Lower leg skin (tissue), 4 donors: ENCODE measurements at regions not wholly inside any gene's neighbourhood (a gene's known extent, or its start where the extent isn't known, plus 50 kb on each side); places are given as distances from the start of the nearest gene placed in this dataset.

Experiments used
- DNase-seq, 2 donors: peaks; one replicate each; pipeline ENCODE4 v3.0.0-alpha.2; 2019; ENCODE audit warnings: low spot score in 2 of 2
- H3K4me3 ChIP-seq: fragments of 200-600 bp; sonication (generic); 2 replicates; pipeline ENCODE4 v1.5.1; 2017; ENCODE audit warnings: mild to moderate bottlenecking, low read depth; ENCODE audit not compliant: poor library complexity, severe bottlenecking
- POLR2A ChIP-seq, 2 donors: fragments of 450-650 bp; IDR thresholded peaks; one replicate each; pipeline ENCODE4 v1.6.1; 2016 to 2017; ENCODE audit warnings: antibody characterized with exemption in 2 of 2, mild to moderate bottlenecking in 1 of 2, moderate library complexity in 1 of 2
- WGBS, 2 donors: methylation state at CpG; one replicate each; pipeline ENCODE4 v1.1.5; 2018; 5-methylcytosine and 5-hydroxymethylcytosine counted together
- intact Hi-C: fragments of 100-400 bp; cut with DNase I; formaldehyde crosslinking; loops from one replicate; pipeline ENCODE4 v1.15.0; 2023; ENCODE audit warnings: low total_unique reads
- TF ChIP-seq, protein P1 (sequence below), 3 donors: fragments of 450-650 bp; IDR thresholded peaks; one replicate each; pipeline ENCODE4 v1.5.1; 2016; ENCODE audit warnings: antibody characterized with exemption in 3 of 3, mild to moderate bottlenecking in 3 of 3, moderate library complexity in 2 of 3

DNA sequence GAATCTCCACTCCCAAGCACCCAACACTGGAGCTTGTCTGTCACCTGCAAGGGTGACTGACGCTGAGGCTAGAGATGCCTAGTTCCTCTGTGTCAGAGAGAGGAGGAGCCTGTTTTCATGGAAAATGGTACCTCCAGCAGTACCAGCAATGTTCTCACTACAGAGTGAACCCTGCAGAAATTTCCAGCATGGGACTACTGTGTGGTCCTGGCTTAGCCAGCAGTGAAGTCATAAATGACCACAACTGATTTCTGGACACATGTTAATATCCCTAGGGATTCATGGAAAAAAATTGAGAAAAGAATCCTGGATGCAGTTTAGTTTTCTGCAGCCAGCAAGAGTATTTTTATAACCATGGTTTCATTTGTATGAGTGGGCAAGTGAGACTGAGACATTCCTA is 468.1 kb downstream of the CD83 start:
- 55 to 87% methylated on average over 1 of the region's 1 CpG for WGBS, 2 donors
- no peak overlapping the region for H3K4me3 ChIP-seq
- intact Hi-C loops = loop anchor here (10.0 kb wide), 1 partner anchor 1559 kb away; no protein-coding TSS in a partner anchor
- DNase-seq = no peak
- TF ChIP-seq, protein P1, sequence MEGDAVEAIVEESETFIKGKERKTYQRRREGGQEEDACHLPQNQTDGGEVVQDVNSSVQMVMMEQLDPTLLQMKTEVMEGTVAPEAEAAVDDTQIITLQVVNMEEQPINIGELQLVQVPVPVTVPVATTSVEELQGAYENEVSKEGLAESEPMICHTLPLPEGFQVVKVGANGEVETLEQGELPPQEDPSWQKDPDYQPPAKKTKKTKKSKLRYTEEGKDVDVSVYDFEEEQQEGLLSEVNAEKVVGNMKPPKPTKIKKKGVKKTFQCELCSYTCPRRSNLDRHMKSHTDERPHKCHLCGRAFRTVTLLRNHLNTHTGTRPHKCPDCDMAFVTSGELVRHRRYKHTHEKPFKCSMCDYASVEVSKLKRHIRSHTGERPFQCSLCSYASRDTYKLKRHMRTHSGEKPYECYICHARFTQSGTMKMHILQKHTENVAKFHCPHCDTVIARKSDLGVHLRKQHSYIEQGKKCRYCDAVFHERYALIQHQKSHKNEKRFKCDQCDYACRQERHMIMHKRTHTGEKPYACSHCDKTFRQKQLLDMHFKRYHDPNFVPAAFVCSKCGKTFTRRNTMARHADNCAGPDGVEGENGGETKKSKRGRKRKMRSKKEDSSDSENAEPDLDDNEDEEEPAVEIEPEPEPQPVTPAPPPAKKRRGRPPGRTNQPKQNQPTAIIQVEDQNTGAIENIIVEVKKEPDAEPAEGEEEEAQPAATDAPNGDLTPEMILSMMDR (IDR thresholded peaks at IDR 0.05) = no peak
- TF ChIP-seq POLR2A (IDR thresholded peaks at IDR 0.05) = no peak

DNA sequence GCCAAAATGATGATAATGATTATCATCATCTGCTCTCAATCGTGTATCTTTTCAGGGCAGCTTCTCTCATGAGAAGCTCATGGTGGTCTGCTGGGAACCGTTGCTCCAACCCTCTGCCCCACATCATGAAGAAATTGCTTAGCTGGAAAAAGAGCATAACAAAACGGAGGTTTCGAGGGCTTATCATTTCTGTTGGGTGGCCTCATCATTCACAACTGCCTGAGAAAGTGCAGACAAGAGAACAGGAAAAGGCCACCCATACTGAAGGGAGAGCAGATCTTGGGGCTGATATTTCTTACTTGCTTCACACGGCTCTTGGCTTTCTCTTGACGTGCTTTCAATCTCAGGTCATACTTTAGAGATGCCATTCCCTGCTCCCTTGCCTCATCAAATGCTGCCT is 471.6 kb downstream of the CD83 start:
- intact Hi-C loops = loop anchor here (10.0 kb wide), 1 partner anchor 1556 kb away; no protein-coding TSS in a partner anchor
- DNase-seq = no peak
- H3K4me3 ChIP-seq = no peak overlapping the region
- TF ChIP-seq, protein P1 (IDR thresholded peaks at IDR 0.05) = no peak
- no peak for TF ChIP-seq POLR2A (IDR thresholded peaks at IDR 0.05)
- 69 to 76% methylated on average over 6 of the region's 6 CpGs for WGBS, 2 donors

DNA sequence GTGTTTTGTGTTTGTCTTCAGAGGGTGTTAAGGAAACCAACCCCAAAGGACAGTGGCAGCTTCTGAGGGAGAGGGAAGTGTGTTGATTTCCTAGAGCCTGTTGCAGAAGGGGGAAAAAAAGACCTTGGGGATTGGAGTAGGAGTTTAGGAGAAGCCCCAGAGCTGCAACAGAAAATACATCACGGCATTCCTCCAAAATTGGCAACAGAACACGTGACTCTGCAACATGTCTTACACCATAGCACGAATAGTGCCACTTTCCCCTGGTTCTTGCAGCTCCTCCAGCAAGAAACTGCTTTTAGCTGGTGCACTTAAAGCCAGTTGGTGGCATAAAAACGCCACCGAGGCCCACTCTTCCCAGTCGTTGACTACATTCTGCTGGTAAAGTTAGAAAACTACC is 473.0 kb downstream of the CD83 start:
- 69% methylated on average over 6 of the region's 6 CpGs for WGBS, 2 donors
- H3K4me3 ChIP-seq = no peak overlapping the region
- no peak for TF ChIP-seq POLR2A (IDR thresholded peaks at IDR 0.05)
- TF ChIP-seq, protein P1 (IDR thresholded peaks at IDR 0.05) = no peak
- DNase-seq = no peak
- intact Hi-C loops = no loop called here

DNA sequence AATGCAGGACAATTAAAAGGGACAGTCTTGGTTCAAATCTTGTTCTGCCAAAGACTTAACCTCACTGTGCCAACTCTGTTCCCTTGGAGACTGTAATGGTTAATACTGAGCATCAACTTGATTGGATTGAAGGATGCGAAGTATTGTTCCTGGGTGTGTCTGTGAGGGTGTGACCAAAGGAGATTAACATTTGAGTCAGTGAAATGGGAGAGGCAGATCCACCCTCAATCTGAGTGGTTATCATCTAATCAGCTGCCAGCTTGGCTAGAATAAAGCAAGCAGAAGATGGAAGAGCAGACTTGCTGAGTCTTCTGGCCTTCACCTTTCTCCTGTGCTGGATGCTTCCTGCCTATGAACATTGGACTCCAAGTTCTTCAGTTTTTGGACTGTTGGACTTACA is 474.4 kb downstream of the CD83 start:
- TF ChIP-seq, protein P1 (IDR thresholded peaks at IDR 0.05) = no peak
- no peak for TF ChIP-seq POLR2A (IDR thresholded peaks at IDR 0.05)
- intact Hi-C loops = no loop called here
- 61 to 73% methylated on average over 1 of the region's 1 CpG for WGBS, 2 donors

DNA sequence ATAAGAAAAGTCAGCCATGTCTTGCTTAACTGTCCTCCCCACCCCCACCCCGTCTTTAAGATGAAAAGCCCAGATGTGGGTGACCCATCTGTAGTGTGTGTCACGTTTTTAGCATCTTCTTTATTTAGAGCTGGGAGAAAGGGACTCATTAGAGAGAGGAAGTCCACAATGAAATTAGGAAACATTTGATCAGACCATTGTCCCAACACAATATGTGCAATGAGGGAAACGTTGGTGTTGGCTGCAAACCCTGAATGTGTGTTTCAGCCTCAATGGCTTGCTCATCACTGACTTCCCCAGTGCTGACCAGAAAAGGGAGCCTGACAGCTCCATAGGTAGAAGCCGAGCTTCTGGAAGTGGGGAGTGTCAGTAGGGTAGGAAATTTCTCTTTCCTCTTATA is 475.7 kb downstream of the CD83 start:
- no peak for TF ChIP-seq POLR2A (IDR thresholded peaks at IDR 0.05)
- TF ChIP-seq, protein P1 (IDR thresholded peaks at IDR 0.05) = no peak
- no peak overlapping the region for H3K4me3 ChIP-seq
- DNase-seq = no peak
- intact Hi-C loops = no loop called here
- WGBS, 2 donors = 69 to 81% methylated on average over 4 of the region's 4 CpGs

More for the DNA sequence above, 474.4 kb downstream of the CD83 start:
- H3K4me3 ChIP-seq = no peak overlapping the region
- no peak for DNase-seq

DNA sequence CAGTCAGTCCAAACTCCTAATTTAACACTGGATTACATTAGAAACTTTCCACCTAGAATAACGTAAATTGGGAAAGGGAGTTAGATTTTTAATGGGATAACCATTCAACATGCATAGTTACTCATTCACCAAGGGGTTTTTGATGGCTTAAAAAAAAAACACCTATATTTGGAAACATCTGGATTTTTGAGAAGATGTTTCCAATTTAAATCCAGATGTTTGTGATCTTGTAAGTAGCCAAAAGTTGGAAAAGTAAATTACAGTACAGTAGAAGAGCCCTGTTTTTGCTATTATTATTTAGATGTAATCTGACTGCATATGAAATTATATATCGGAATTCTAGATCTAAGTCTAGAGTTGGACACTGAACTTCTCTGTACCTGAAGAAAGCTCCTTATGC is 478.2 kb downstream of the CD83 start:
- WGBS, 2 donors = 90 to 91% methylated on average over 2 of the region's 2 CpGs
- H3K4me3 ChIP-seq = no peak overlapping the region
- no peak for TF ChIP-seq POLR2A (IDR thresholded peaks at IDR 0.05)
- intact Hi-C loops = no loop called here
- no peak for DNase-seq
